ENCODE measurements at regions not wholly inside any gene's neighbourhood (a gene's known extent, or its start where the extent isn't known, plus 50 kb on each side); places are given as distances from the start of the nearest gene placed in this dataset.

- in situ Hi-C loops (cut with HindIII; ENCODE audit: extremely low pct_ligation_motif_present, low pct_unique_long_range_greater_than_20kb) = no loop called here
- DNase-seq (ENCODE audit: low spot score) (no peak), FAIRE-seq (no peak), ATAC-seq (no peak)
- ChIA-PET CTCF (ENCODE audit: low intra/inter-chr PET ratio, low total read pairs) (no interaction called here), POLR2A (no interaction called here)
- no TSS peak for BruUV-seq (replicated peaks)
- Histone ChIP-seq H3K79me2 (ENCODE audit: insufficient read depth, low read length) (no peaks in the 10 kb centered on the region), H3K9ac (ENCODE audit: insufficient read depth, low read depth, low read length) (no peak overlapping the region), H2AFZ (ENCODE audit: low read length) (no peak overlapping the region), H3K27ac (ENCODE audit: extremely low read length, insufficient read depth, low read length) (no peak overlapping the region), H3K4me3 (replicated peaks in 1 of 3; ENCODE audit: insufficient read depth in 1 of 3, low read depth in 2 of 3, low read length in 3 of 3) (no peak overlapping the region), H3K4me1 (ENCODE audit: insufficient read depth, low read length) (no peaks in the 10 kb centered on the region), H3K4me2 (ENCODE audit: low read depth, low read length) (no peak overlapping the region), H3K36me3 (replicated peaks in 1 of 2; ENCODE audit: control insufficient read depth in 1 of 2, insufficient read depth in 2 of 2, low read length in 2 of 2) (no peaks in the 10 kb centered on the region), H3K27me3 (ENCODE audit: control insufficient read depth in 1 of 2, insufficient read depth in 2 of 2, low read length in 2 of 2) (0 out of 5 replicates have a peak, but pooled peaks cover 0 to 3% of the 10 kb centered on the region in 2 experiments), H4K20me1 (ENCODE audit: insufficient read depth, low read length) (no peaks in the 10 kb centered on the region), H3K9me3 (ENCODE audit: low read length) (peaks cover 4% of the 10 kb centered on the region)
- TF ChIP-seq ZNF790 (CRISPR knock-in tag; IDR thresholded peaks at IDR 0.05; ENCODE audit: borderline replicate concordance) (no peak), ZBTB21 (CRISPR knock-in tag; IDR thresholded peaks at IDR 0.05) (peak; percentile 47; the same call in 1 of the 2 replicates), CREB1 (IDR thresholded peaks at IDR 0.05) (peak; percentile 97), CREB1 (CRISPR knock-in tag; IDR thresholded peaks at IDR 0.05) (no peak), ATF7 (IDR thresholded peaks at IDR 0.05) (peak; percentile 100), ATF7 (CRISPR knock-in tag; IDR thresholded peaks at IDR 0.05) (no peak)
- intact Hi-C loops (cut with micrococcal nuclease; ENCODE audit: unreplicated experiment) = no loop called here
- 2% methylated on average over 4 of the region's 4 CpGs for WGBS (ENCODE audit: low lambda C conversion rate)
Observed at GRCh38 chr16:52363082-52363481, 183.9 kb downstream of the TOX3 start.

GRCh38 chr16:52357711-52358110, 189.2 kb downstream of the TOX3 start:
- BruUV-seq (replicated peaks) = no TSS peak
- Histone ChIP-seq H2AFZ (ENCODE audit: low read length) (no peak overlapping the region), H3K4me1 (ENCODE audit: insufficient read depth, low read length) (no peaks in the 10 kb centered on the region), H3K79me2 (ENCODE audit: insufficient read depth, low read length) (no peaks in the 10 kb centered on the region), H3K4me2 (ENCODE audit: low read depth, low read length) (no peak overlapping the region), H3K9ac (ENCODE audit: insufficient read depth, low read depth, low read length) (no peak overlapping the region), H4K20me1 (ENCODE audit: insufficient read depth, low read length) (no peaks in the 10 kb centered on the region), H3K9me3 (ENCODE audit: low read length) (peaks cover 15% of the 10 kb centered on the region), H3K4me3 (replicated peaks in 1 of 3; ENCODE audit: insufficient read depth in 1 of 3, low read depth in 2 of 3, low read length in 3 of 3) (no peak overlapping the region), H3K36me3 (replicated peaks in 1 of 2; ENCODE audit: control insufficient read depth in 1 of 2, insufficient read depth in 2 of 2, low read length in 2 of 2) (no peaks in the 10 kb centered on the region), H3K27ac (ENCODE audit: extremely low read length, insufficient read depth, low read length) (no peak overlapping the region), H3K27me3 (ENCODE audit: control insufficient read depth in 1 of 2, insufficient read depth in 2 of 2, low read length in 2 of 2) (no peaks in the 10 kb centered on the region)
- POLR2A ChIA-PET = no interaction called here
- FAIRE-seq (no peak), ATAC-seq (no peak), DNase-seq (ENCODE audit: low spot score) (no peak)
- intact Hi-C loops (cut with micrococcal nuclease; ENCODE audit: unreplicated experiment) (no loop called here), in situ Hi-C loops (cut with HindIII; ENCODE audit: extremely low pct_ligation_motif_present, low pct_unique_long_range_greater_than_20kb) (no loop called here)
- CTCF ChIA-PET (ENCODE audit: low intra/inter-chr PET ratio, low total read pairs) = no interaction called here
- WGBS (ENCODE audit: low lambda C conversion rate) = 17% methylated on average over 4 of the region's 4 CpGs
- TF ChIP-seq CEBPB (IDR thresholded peaks at IDR 0.05; ENCODE audit: borderline replicate concordance, low read depth, low read length) = 0 out of 2 replicates have a peak, but pooled peaks have one; percentile 11
- TF ChIP-seq GLI4 (CRISPR knock-in tag; IDR thresholded peaks at IDR 0.05; ENCODE audit: borderline replicate concordance) = no peak
- peak; percentile 99 for TF ChIP-seq ZNF564 (CRISPR knock-in tag; IDR thresholded peaks at IDR 0.05)
